IMR-90 (cell line): ENCODE measurements at regions not wholly inside any gene's neighbourhood (a gene's known extent, or its start where the extent isn't known, plus 50 kb on each side); places are given as distances from the start of the nearest gene placed in this dataset.

Experiments used
- ATAC-seq: fragments of 200-7000 bp; cut with Tn5 transposase; 2 replicates; pipeline ENCODE4 v1.9.1; 2020; ENCODE audit warnings: low read depth, mild to moderate bottlenecking, moderate library complexity
- BruUV-seq: library from RNA; stranded (reverse); fragments of 400-500 nt; replicated peaks from 2 replicates; lab custom pipeline; 2021; lab: Mats Ljungman, UMichigan
- CTCF ChIA-PET: fragments of 300-600 bp; formaldehyde crosslinking; extraction: SDS; loops from one replicate; lab custom pipeline; 2021; ENCODE audit warnings: antibody characterized with exemption; lab: Yijun Ruan, JAX
- POLR2A ChIA-PET: fragments of 300-600 bp; sonication (Branson Sonifier 250); formaldehyde crosslinking; loops from one replicate; lab custom pipeline; 2022; ENCODE audit warnings: antibody characterized with exemption; ENCODE audit not compliant: unreplicated experiment; lab: Charles Lee
- DNase-seq: peaks from one replicate; pipeline ENCODE4 v3.0.0; 2013
- H2AFZ ChIP-seq: replicated peaks from 2 replicates; pipeline ENCODE3; 2013; ENCODE audit warnings: low read length, mild to moderate bottlenecking; ENCODE audit not compliant: poor library complexity
- H2AK5ac ChIP-seq: 2 replicates; pipeline ENCODE4 v1.6.1; 2013; ENCODE audit warnings: low read depth, low read length, inconsistent platforms
- H2AK9ac ChIP-seq: replicated peaks from 2 replicates; pipeline ENCODE3; 2013; ENCODE audit warnings: mild to moderate bottlenecking, low read depth, low read length, moderate library complexity; ENCODE audit not compliant: poor library complexity
- H2BK120ac ChIP-seq: 2 replicates; pipeline ENCODE4 v1.6.1; 2013; ENCODE audit warnings: low read depth, low read length, inconsistent platforms
- H2BK15ac ChIP-seq: 3 replicates; pipeline ENCODE4 v1.6.1; 2013; ENCODE audit warnings: low read depth, low read length, inconsistent platforms
- H2BK20ac ChIP-seq: 2 replicates; pipeline ENCODE4 v1.6.1; 2013; ENCODE audit warnings: low read depth, mild to moderate bottlenecking, inconsistent platforms, low read length, moderate library complexity
- H2BK5ac ChIP-seq: 2 replicates; pipeline ENCODE4 v1.6.1; 2013; ENCODE audit warnings: mild to moderate bottlenecking, low read depth, low read length, inconsistent platforms; ENCODE audit not compliant: poor library complexity, severe bottlenecking
- H3K14ac ChIP-seq: replicated peaks from 2 replicates; pipeline ENCODE4 v1.6.1; 2013; ENCODE audit warnings: low read depth, low read length, inconsistent platforms
- H3K18ac ChIP-seq: 2 replicates; pipeline ENCODE4 v1.6.1; 2013; ENCODE audit warnings: low read depth, low read length, control low read depth
- H3K23ac ChIP-seq: 2 replicates; pipeline ENCODE4 v1.6.1; 2013; ENCODE audit warnings: low read depth, low read length, inconsistent platforms
- H3K27ac ChIP-seq: 2 replicates; pipeline ENCODE4 v1.5.1; 2013; ENCODE audit warnings: mild to moderate bottlenecking, control low read depth, low read length; ENCODE audit not compliant: insufficient read depth
- H3K27me3 ChIP-seq: 2 replicates; pipeline ENCODE4 v1.6.1; 2013; ENCODE audit warnings: low read length; ENCODE audit not compliant: control insufficient read depth, insufficient read depth
- H3K36me3 ChIP-seq: 2 replicates; pipeline ENCODE4 v1.6.1; 2013; ENCODE audit warnings: low read length, mixed read lengths; ENCODE audit not compliant: control insufficient read depth, insufficient read depth
- H3K4ac ChIP-seq: 2 replicates; pipeline ENCODE4 v1.6.1; 2013; ENCODE audit warnings: low read depth, low read length, inconsistent platforms
- H3K4me1 ChIP-seq: 2 replicates; pipeline ENCODE4 v1.6.1; 2013; ENCODE audit warnings: low read length, mixed read lengths; ENCODE audit not compliant: control insufficient read depth, insufficient read depth
- H3K4me2 ChIP-seq: 2 replicates; pipeline ENCODE4 v1.6.1; 2013; ENCODE audit warnings: low read depth, mild to moderate bottlenecking, control low read depth, low read length, moderate library complexity
- H3K4me3 ChIP-seq: 2 replicates; pipeline ENCODE4 v1.5.1; 2013; ENCODE audit warnings: low read depth, mild to moderate bottlenecking, control low read depth, low read length, moderate library complexity; ENCODE audit not compliant: insufficient read depth
- H3K56ac ChIP-seq: 2 replicates; pipeline ENCODE4 v1.6.1; 2013; ENCODE audit warnings: low read length, inconsistent platforms; ENCODE audit not compliant: insufficient read depth; ENCODE audit errors: extremely low read depth
- H3K79me1 ChIP-seq, 2 experiments: 2 replicates each; pipeline ENCODE4 v1.6.1; 2013; ENCODE audit warnings: low read length in 2 of 2, inconsistent platforms in 1 of 2, low read depth in 1 of 2
- H3K9ac ChIP-seq: 2 replicates; pipeline ENCODE4 v1.6.1; 2013; ENCODE audit warnings: low read depth, low read length, control low read depth
- H3K9me1 ChIP-seq: 2 replicates; pipeline ENCODE4 v1.6.1; 2013; ENCODE audit warnings: low read length, inconsistent platforms; ENCODE audit not compliant: insufficient read depth
- H3K9me3 ChIP-seq: 2 replicates; pipeline ENCODE4 v1.6.1; 2013; ENCODE audit warnings: low read length; ENCODE audit not compliant: control insufficient read depth, insufficient read depth
- H4K20me1 ChIP-seq: 2 replicates; pipeline ENCODE4 v1.6.1; 2013; ENCODE audit warnings: low read length, inconsistent platforms; ENCODE audit not compliant: insufficient read depth
- H4K5ac ChIP-seq: 2 replicates; pipeline ENCODE4 v1.6.1; 2013; ENCODE audit warnings: mild to moderate bottlenecking, low read depth, low read length, control low read depth
- H4K8ac ChIP-seq, 2 experiments: 2 replicates each; pipeline ENCODE4 v1.6.1; 2013; ENCODE audit warnings: low read depth in 2 of 2, low read length in 2 of 2, control low read depth in 1 of 2, inconsistent platforms in 1 of 2
- H4K91ac ChIP-seq: 2 replicates; pipeline ENCODE4 v1.6.1; 2013; ENCODE audit warnings: low read depth, low read length, inconsistent platforms; ENCODE audit not compliant: insufficient read depth
- CTCF ChIP-seq: conservative IDR thresholded peaks from 2 replicates; pipeline ENCODE4 v1.5.1; 2012; ENCODE audit warnings: mild to moderate bottlenecking, low read depth, low read length, improper control_type of control experiment
- FOS ChIP-seq: fragments of 150-350 bp; IDR thresholded peaks from 2 replicates; pipeline ENCODE4 v1.6.1; 2016; ENCODE audit warnings: low read depth, low read length
- MAFK ChIP-seq: IDR thresholded peaks from 2 replicates; pipeline ENCODE4 v1.6.1; 2012; ENCODE audit warnings: low read depth, low read length, improper control_type of control experiment
- MXI1 ChIP-seq: IDR thresholded peaks from 2 replicates; pipeline ENCODE4 v1.6.1; 2012; ENCODE audit warnings: low read depth, mild to moderate bottlenecking, low read length, moderate library complexity, borderline replicate concordance
- RAD21 ChIP-seq: IDR thresholded peaks from 2 replicates; pipeline ENCODE4 v1.6.1; 2012; ENCODE audit warnings: low read length, improper control_type of control experiment
- RCOR1 ChIP-seq: IDR thresholded peaks from 2 replicates; pipeline ENCODE4 v1.6.1; 2012; ENCODE audit warnings: mild to moderate bottlenecking, low read length, improper control_type of control experiment; ENCODE audit not compliant: insufficient replicate concordance
- WGBS, 2 experiments: methylation state at CpG; one replicate each; pipeline versions ENCODE4 v1.1.5 to v1.1.7; 2013; ENCODE audit warnings: missing lambda C conversion rate in 2 of 2; ENCODE audit not compliant: insufficient read length in 1 of 2; ENCODE audit errors: extremely low coverage in 2 of 2; 5-methylcytosine and 5-hydroxymethylcytosine counted together
- dilution Hi-C: fragments of 300-500 bp; cut with HindIII; formaldehyde crosslinking; loops from one replicate; pipeline ENCODE4 v1.14.3; 2018; ENCODE audit warnings: low sequenced_read_pairs; ENCODE audit not compliant: unreplicated experiment
- in situ Hi-C: fragments of 300-500 bp; cut with MboI; formaldehyde crosslinking; loops from 3 replicates; pipeline ENCODE4 v1.14.3; 2019; ENCODE audit warnings: low sequenced_read_pairs, inconsistent platforms, mixed read lengths
- intact Hi-C: fragments of 100-400 bp; cut with micrococcal nuclease; formaldehyde crosslinking; loops from 2 replicates; pipeline ENCODE4 v1.10.0; 2022

GRCh38 chr2:120814352-120814751 lies 78.7 kb downstream of the GLI2 start:
- H4K8ac ChIP-seq: no peak overlapping the region
- no peak overlapping the region for H3K4me2 ChIP-seq
- H2AFZ ChIP-seq: no peak overlapping the region
- peaks cover 20% of the 10 kb centered on the region for H3K36me3 ChIP-seq
- no peak overlapping the region for H4K91ac ChIP-seq
- H4K20me1 ChIP-seq: peaks cover 40% of the 10 kb centered on the region
- 96% methylated on average over 4 of the region's 6 CpGs; no CpG with 5 or more reads in 1 of the 2 experiments for WGBS, 2 experiments
- no peak overlapping the region for H2BK120ac ChIP-seq
- peaks cover 39% of the 10 kb centered on the region for H3K9me1 ChIP-seq
- CTCF ChIA-PET: no interaction called here
- H3K9me3 ChIP-seq: no peaks in the 10 kb centered on the region
- no peak for ATAC-seq
- no TSS peak for BruUV-seq
- DNase-seq: no peak
- no peak overlapping the region for H2BK5ac ChIP-seq
- H3K56ac ChIP-seq: no peak overlapping the region
- dilution Hi-C loops (no loop called here), in situ Hi-C loops (loop anchor here (10.0 to 25.0 kb wide), 2 partner anchors 80 to 477 kb away; partner anchors contain the start of genes GLI2 and INHBB), intact Hi-C loops (no loop called here)
- H3K14ac ChIP-seq: no peak overlapping the region
- H2BK20ac ChIP-seq: no peak overlapping the region
- H2AK5ac ChIP-seq: no peak overlapping the region; the same call in 1 of the 2 replicates
- H3K4me1 ChIP-seq: peaks cover 26% of the 10 kb centered on the region
- H3K79me1 ChIP-seq: peaks cover 44 to 91% of the 10 kb centered on the region in 2 experiments
- no peak overlapping the region for H3K4me3 ChIP-seq
- H3K27me3 ChIP-seq: no peaks in the 10 kb centered on the region
- POLR2A ChIA-PET: no interaction called here
- H3K9ac ChIP-seq: no peak overlapping the region
- no peak overlapping the region for H3K23ac ChIP-seq
- no peak overlapping the region for H3K4ac ChIP-seq
- H3K27ac ChIP-seq: no peak overlapping the region
- H2BK15ac ChIP-seq: no peak overlapping the region
- H4K5ac ChIP-seq: no peak overlapping the region
- no peak overlapping the region for H3K18ac ChIP-seq
- TF ChIP-seq RCOR1: no peak
- no peak for TF ChIP-seq MAFK
- no peak for TF ChIP-seq MXI1
- no peak for TF ChIP-seq FOS
- TF ChIP-seq CTCF: no peak
- no peak for TF ChIP-seq RAD21
- no peak overlapping the region for H2AK9ac ChIP-seq
